SK-N-SH (cell line): ENCODE measurements at regions not wholly inside any gene's neighbourhood (a gene's known extent, or its start where the extent isn't known, plus 50 kb on each side); places are given as distances from the start of the nearest gene placed in this dataset.

Source experiments
- EZH2phosphoT487 ChIP-seq: fragments of 200-600 bp; sonication (generic); IDR thresholded peaks from 2 replicates; pipeline ENCODE4 v1.6.1; 2017; ENCODE audit warnings: low read depth, mixed run types, mild to moderate bottlenecking, antibody characterized with exemption, moderate library complexity, borderline replicate concordance
- GABPA ChIP-seq: IDR thresholded peaks from 2 replicates; pipeline ENCODE4 v1.4.0; 2012; ENCODE audit warnings: low read depth, mild to moderate bottlenecking
- GATA2 ChIP-seq: sonication (generic); formaldehyde crosslinking; IDR thresholded peaks from 2 replicates; pipeline ENCODE4 v1.5.0; 2020; ENCODE audit warnings: mild to moderate bottlenecking, missing genetic modification reagents
- MAX ChIP-seq: IDR thresholded peaks from 2 replicates; pipeline ENCODE4 v1.4.0; 2012; ENCODE audit warnings: low read depth
- POLR2AphosphoS5 ChIP-seq: IDR thresholded peaks from 2 replicates; pipeline ENCODE4 v1.6.1; 2012; ENCODE audit warnings: low read depth, low read length
- RCOR1 ChIP-seq: fragments of 150-350 bp; IDR thresholded peaks from 2 replicates; pipeline ENCODE4 v1.6.1; 2017; ENCODE audit warnings: antibody characterized with exemption, low read length
- YY1 ChIP-seq: IDR thresholded peaks from 2 replicates; pipeline ENCODE4 v1.4.0; 2012; ENCODE audit warnings: low read depth, mild to moderate bottlenecking
- TF ChIP-seq, protein P1 (sequence below): fragments of 200-600 bp; sonication (generic); IDR thresholded peaks from 2 replicates; pipeline ENCODE4 v1.6.1; 2017; ENCODE audit warnings: antibody characterized with exemption, mild to moderate bottlenecking, moderate library complexity
- TF ChIP-seq, protein P2 (sequence below): IDR thresholded peaks from 2 replicates; pipeline ENCODE4; 2012

- TF ChIP-seq, protein P1, sequence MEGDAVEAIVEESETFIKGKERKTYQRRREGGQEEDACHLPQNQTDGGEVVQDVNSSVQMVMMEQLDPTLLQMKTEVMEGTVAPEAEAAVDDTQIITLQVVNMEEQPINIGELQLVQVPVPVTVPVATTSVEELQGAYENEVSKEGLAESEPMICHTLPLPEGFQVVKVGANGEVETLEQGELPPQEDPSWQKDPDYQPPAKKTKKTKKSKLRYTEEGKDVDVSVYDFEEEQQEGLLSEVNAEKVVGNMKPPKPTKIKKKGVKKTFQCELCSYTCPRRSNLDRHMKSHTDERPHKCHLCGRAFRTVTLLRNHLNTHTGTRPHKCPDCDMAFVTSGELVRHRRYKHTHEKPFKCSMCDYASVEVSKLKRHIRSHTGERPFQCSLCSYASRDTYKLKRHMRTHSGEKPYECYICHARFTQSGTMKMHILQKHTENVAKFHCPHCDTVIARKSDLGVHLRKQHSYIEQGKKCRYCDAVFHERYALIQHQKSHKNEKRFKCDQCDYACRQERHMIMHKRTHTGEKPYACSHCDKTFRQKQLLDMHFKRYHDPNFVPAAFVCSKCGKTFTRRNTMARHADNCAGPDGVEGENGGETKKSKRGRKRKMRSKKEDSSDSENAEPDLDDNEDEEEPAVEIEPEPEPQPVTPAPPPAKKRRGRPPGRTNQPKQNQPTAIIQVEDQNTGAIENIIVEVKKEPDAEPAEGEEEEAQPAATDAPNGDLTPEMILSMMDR: no peak
- TF ChIP-seq, protein P2, sequence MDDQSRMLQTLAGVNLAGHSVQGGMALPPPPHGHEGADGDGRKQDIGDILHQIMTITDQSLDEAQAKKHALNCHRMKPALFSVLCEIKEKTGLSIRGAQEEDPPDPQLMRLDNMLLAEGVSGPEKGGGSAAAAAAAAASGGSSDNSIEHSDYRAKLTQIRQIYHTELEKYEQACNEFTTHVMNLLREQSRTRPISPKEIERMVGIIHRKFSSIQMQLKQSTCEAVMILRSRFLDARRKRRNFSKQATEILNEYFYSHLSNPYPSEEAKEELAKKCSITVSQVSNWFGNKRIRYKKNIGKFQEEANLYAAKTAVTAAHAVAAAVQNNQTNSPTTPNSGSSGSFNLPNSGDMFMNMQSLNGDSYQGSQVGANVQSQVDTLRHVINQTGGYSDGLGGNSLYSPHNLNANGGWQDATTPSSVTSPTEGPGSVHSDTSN: no peak
- TF ChIP-seq YY1: no peak
- TF ChIP-seq POLR2AphosphoS5: no peak
- TF ChIP-seq MAX: no peak
- no peak for TF ChIP-seq GABPA
- TF ChIP-seq RCOR1: no peak
- TF ChIP-seq EZH2phosphoT487: no peak
- no peak for TF ChIP-seq GATA2
These were observed 86.6 kb downstream of the XIST start for GRCh38 chrX:73765776-73766430.
